Medulla oblongata (tissue), 1 donor: ENCODE measurements at regions not wholly inside any gene's neighbourhood (a gene's known extent, or its start where the extent isn't known, plus 50 kb on each side); places are given as distances from the start of the nearest gene placed in this dataset.
"Not testable (repeated sequence)": the region's sequence is repeated elsewhere in the genome, so short reads cannot be mapped to it uniquely, and the experiment has no call there.

ENCODE experiments used
- DNase-seq: peaks from one replicate; pipeline ENCODE4 v3.0.0-alpha.2; 2015; ENCODE audit errors: extremely low spot score

DNA sequence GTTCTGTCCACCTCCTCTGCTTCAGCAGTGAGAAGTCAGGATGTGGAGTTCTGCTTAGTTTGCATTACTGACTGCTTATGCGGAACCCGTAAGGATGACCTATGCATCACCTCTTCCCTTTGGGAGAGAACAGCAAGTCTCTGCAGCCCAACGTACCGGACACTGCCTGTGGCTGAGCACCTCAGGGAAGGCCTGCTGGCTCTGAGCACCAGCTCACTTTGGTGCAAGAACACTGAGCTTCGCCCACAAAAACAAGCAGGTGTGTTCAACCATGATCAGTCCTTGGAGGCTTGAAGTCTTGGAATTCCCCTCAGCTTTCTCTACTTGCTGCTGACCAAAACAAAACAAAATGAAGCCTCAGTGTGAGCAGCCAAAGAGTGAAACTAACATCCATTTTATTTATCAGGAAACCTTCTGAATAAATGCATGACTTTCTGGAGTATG is 52.7 kb upstream of the NCK2 start:
- DNase-seq = no peak

DNA sequence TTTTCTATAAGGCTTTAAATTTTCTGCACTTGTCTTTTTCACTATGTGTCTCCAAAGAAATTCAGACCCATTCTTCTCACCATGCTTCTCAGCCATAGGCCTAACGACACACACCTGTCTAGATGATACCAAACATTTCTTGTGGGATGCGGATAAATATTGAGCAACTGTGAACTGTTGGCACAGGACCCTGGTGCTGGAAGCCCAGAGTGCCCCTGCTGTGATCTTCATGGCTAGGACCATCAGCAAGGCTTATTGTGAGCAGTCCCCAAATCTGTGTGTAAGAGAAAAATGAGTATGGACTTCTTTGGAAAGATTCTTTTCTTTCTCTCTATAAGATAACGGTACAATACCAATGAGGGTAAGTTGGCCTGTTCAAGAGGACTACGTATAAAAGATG is 54.1 kb upstream of the NCK2 start:
- DNase-seq = no peak

DNA sequence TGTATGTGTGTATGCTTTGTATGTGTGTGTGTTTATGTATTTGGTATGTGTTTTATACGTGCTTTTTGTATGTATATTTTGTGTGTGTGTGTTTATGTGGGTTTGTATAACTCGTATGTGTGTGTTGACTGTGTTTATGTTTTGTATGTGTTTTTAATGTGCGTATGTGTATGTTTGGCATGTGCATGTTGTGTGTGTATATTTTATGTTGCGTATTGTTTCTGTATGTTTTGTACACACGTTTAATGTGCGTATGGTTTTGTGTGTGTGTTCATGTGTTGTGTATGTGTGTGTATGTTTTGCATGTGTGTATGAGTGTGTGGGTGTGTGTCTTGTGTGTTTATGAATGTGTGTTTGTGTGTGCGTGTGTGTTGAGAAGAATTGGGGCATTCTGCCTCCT is 55.2 kb upstream of the NCK2 start:
- DNase-seq = no peak

DNA sequence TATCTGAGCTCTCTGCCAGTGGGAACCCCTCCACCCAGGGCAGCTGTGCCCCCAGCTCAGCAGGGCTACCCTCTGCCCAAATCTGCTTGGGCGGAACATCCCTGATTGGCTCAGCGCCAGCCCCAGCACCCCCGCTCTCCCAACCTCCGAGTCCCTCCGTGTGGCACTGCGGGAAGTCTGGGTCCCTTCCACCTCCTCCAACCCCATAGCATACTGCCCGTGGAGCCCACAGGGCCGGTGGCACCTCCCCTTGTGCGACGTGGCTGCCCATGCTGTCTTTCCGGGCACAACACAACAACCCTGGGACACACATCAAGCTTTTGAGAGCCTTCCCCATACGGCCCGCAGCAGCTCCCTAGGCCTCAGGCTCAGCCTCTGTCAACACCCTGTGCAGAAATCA is 55.8 kb upstream of the NCK2 start:
- DNase-seq = no peak

DNA sequence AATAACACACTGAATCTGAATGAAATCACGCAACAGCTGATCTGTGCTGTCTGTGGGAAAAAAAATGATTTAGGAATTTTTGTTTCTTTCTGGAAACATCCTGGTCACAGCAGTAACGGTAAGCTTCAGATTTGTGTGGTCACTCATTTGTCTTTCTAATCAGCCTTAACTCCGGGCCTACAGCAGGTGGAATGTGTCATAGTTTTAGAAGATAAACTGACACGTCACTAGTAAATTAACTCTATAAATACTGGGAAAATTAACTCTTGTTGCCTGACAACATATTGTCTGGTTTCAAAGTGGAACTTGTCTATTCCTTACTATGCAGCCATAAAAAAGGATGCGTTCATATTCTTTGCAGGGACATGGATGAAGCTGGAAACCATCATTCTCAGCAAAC is 58.1 kb upstream of the NCK2 start:
- DNase-seq = no peak

DNA sequence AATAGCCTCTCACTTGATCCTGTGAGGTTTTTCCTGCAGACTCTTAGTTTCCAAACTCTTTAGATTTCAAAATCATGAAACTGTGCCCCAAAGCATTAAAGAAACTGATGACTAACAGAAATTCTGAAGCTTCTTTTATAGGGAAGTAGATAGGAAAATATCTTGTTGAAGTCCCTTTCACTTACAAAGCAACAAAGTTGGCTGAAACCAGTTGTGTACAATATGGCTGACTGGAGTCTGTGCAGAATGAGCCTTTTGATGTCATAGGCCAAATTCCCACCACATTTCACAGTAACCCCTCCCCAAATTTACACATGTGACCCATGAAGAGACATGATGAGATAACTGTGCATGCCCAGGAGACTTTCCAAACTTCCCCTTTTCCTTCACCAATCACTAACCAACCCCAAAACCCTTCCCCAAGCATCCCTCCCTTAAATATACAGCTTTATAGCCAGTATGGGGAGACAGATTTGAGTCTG is 61.7 kb upstream of the NCK2 start:
- peak; percentile 29 for DNase-seq

DNA sequence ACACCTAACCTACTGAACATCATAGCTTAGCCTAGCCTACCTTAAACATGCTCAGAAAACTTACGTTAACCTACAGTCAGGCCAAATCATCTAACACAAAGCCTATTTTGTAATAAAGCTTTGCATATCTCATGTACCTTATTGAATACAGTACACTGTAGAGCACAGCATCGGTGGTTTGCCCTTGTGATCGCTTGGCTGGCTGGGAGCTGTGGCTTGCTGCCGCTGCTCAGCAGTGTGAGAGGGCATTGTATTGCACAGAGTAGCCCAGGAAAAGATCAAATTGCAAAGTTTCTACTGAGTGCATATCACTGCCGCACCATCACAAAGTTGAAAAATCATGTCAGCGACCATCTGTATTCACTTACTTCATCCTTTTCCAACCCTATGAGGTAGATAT is 62.3 kb upstream of the NCK2 start:
- DNase-seq = peak; percentile 71

DNA sequence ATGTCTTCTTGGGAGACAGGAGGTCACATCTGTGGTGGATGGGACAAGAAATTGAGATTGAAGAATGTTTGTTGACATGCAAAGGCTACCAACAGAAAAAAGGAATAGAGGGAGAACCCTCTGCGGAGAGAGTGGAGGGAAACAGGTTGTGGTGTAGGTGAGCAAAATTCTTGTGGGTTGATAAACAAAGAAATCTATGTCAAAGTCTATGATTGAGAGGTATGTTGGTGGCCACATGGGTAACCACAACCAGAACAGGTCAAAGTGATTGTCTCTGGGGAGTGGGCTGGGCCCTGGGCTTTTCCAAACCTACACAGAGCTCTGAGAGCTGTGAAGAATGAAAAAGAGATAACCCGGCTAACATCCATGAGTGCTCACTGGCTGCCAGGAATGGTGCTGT is 62.8 kb upstream of the NCK2 start:
- DNase-seq = no peak

DNA sequence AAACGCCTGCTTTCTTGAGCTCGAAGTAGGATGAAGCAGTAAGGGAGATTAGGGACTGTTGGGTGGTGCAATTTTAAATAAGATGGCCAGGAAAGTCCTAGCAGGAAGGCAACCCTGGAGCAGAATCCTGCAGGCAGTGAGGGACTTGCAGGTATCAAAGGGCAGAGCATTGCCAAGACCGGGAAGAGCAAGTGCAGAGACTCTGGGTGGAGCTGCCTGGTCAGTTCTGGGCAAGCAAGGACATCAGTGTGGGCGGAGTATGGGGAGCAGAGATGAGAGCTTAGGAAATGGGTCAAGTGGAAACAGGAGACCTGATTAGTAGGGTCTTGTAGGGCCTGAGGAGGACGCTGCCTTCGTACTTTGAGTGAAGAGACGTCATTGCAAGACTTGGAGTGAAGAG is 64.4 kb upstream of the NCK2 start:
- DNase-seq = no peak

DNA sequence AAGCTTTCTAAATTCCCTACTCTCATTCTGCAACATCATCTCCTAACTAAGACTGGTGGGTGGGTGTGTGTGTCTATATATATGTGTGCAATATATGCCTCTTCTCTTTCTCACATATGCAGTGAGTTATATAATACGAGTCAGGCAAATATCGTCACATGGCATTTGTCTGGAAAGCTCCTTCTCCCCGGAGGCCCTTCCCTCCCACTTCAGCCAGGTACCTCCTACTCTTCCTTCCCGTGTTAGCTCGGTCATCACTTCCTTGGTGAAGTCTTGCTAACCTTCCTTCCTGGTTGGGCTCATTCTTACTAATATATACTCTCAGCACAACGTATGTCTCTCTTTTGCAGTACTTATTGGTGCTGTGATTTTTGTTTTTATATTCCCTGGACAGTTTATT is 66.4 kb upstream of the NCK2 start:
- DNase-seq = no peak

DNA sequence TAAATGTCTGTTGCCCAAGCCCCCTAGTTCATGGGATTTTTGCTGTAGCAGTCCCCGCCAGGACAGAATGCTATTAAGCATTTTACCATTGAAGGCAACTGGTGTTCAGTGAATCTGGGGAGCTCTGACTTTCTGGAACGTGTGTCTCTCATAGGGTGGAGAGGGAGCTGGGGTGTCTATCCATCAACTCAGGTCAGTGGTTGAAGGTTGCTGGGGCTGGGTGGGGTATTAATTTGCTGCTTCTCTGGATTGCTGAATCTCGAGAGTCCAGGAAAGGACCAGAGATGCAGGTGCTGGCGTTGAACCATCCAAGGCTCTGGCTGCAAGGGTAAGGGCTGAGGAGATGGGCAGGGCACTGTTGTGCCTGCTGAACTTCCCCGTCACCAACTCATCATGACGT is 66.8 kb upstream of the NCK2 start:
- DNase-seq = no peak

DNA sequence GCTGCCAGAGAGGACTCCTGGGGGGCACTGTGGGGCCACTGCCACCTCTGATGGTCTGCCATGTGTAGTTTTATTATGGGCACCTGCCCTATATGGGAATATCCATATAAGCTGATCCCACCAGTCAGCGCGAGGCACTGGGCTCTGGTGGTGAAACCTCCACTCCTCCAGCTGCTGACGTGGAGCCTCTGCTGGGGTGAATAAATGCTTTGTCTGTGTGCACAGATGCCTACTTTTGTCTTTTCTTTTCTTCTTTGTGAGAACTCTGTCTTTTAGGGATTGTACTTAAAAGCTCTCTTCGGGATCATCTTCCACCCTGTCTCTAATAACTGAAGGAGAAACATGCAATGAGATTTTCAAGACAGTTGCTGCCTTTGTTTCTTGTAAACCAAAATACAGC is 68.9 kb upstream of the NCK2 start:
- peak; percentile 76 for DNase-seq

DNA sequence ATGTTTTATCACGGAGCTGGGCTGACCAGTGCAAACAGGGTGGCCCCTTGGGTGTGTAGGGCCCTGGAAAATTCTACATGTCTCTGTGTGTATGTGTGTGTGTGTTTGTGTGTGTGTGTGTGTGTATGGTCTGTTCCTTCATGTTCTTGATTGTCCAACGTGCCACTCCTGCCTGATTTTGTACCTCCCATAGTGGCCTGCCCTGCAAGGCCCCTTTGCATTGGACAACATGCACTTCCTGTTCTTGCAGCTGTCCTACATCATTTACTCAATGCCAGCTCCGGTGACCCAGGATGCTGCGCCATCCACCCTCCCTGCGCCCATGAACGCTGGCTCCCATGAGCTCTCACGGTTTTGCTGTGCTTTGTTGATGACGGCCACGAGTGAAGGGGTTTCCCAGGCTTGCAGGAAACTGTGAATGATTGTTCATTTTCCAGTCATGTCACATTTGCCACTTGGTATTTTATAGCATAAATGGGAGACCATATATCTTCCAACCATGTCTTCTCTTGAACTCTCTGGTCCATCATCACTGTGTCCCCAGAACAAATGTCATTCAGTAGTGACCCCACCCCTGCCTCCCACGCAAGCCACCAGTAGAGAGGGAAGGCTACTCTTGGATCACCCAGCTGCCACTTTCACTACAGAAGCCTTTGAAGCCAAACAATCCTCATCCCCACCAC is 69.7 kb upstream of the NCK2 start:
- DNase-seq = peak; percentile 12

DNA sequence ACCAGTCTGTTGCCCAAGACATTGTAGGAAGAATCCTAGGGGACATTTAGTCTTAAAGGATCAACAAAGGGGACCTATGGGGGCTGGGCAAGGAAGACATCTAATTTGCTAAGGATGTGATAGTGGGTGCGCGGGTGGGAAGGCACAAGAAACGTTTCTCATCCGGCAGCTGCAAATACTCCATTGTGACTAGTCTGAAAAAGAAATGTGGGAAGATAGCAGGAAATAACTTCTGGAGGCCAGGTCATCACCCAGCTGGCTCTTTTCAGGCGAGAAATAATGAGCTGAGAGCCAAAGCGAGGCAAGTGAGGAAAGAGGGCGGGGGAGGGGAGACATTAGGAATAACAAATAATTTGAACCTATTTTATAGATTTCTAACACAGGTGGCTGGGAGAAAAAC is 70.3 kb upstream of the NCK2 start:
- DNase-seq = no peak

DNA sequence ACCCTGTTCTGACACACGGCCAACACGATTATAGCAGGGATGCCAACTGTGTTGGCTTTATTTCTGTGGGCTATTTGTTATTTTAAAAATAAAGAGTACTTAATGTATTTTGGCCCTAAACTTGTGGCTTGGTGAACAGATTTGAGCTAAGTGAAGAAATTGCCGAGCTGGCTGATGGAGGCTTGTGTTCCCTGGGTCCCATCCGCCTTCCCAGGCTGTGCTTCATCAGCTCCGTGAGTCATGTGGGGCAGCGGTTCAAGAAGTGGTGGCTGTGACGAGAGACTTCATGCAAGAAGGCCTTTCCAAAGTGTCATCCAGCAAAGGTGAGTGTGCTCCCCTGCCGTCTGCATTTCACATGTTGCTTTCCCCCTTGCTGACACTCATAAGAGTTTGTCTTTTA is 73.6 kb upstream of the NCK2 start:
- DNase-seq = peak; percentile 9

DNA sequence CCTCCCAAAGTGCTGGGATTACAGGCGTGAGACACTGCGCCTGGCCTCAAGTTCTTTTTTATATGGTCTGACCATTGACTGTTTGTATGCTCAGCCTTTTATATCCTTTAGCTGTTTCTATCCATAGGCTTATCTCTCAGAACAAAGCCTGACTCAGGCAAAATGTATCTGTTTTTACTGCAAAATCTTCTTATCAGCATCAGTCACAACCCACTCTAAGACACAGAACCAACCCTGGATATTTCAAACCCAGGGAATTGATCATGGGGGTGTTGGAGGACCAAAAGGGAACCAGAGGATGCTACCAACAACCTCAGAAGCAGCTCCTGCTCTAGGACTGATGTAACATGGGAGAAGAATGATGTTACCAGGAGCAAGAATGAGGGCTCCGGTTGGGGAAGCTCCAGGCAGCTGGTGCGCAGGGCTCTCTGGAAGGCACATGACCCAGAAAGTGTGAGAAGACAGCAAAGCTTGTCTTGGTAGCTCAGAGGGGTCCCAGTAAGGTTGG is 75.3 kb upstream of the NCK2 start:
- no peak for DNase-seq

DNA sequence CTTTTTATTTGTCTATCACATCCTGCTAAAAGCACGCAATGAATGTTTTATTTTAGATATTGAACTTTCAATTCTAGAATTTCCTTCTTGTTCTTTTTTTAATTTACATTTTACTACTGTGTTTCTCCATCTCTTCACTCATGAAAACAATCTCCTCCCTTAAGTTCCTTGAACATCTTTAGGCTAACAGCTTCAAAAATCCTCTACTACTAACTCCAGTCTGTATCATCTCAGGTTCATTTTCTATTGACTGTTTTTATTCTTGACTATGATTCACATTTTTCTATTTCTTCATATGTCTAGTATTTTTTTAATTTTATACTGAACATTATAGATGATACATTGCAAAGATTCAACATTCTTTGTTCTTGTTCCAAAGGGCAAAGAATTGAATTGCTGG is 79.2 kb upstream of the NCK2 start:
- DNase-seq = no peak

DNA sequence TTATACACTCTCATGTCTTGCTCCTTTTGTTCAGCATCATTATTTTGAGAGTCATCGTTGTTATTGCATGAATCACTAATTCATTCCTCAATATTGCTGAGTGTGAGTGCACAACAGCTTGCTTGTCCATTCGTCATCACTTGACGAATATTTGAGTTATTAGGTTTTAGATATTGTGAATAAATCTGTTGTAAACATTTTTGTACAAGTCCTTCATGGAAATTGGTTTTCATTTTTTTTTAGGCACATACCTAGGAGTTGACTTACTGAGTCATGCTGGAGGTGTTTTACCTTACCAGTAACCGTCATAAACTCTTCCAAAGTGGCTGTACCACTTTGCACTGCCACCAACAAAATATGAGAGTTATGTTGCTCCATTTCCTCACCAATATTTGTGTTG is 84.2 kb upstream of the NCK2 start:
- no peak for DNase-seq

DNA sequence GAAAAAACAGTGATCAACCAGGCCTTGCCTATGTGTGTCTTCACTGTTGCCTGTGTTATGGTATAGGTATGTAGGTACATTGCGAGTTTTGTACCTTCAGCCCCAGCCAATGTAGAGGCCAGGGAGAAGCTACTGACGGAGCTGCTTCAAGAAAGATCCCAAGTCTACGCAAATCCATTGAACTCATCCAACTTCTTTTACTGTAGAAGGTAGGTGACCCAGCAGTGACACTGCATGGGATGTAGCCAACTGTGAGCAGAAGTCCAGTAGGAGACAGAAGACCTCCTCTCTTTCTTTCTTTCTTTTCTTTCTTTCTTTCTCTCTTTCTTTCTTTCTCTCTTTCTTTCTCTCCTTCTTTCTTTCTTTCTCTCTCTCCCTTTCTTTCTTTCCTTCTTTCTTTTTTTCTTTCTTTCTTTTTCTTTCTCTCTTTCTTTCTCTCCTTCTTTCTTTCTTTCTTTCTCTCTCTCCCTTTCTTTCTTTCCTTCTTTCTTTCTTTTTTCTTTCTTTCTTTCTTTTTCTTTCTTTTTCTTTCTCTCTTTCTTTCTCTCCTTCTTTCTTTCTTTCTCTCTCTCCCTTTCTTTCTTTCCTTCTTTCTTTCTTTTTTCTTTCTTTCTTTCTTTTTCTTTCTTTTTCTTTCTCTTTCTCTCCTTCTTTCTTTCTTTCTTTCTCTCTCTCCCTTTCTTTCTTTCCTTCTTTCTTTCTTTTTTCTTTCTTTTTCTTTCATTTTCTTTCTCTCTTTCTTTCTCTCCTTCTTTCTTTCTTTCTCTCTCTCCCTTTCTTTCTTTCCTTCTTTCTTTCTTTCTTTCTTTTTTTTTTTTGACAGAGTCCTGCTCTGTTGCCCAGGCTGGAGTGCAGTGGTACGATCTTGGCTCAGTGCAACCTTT is 88.7 kb upstream of the NCK2 start:
- DNase-seq = not testable (repeated sequence)

DNA sequence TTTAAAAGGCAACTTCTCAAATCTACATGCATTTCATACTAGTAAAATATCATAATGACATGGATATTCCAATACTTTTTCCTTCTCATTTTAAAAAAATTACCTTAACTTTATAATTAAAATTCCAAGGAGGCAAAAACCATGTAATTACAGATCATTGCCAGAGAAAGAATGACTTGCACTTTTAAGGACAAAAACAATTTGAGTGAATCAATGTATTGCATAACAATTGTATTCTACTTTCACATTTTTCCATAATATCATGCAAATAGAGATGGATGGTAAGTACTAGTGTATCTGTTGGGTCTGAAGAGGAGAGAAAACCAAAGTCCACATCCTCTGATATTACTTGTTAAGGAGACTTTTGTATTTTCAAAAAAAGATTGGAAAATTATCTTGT is 89.5 kb upstream of the NCK2 start:
- DNase-seq = no peak

DNA sequence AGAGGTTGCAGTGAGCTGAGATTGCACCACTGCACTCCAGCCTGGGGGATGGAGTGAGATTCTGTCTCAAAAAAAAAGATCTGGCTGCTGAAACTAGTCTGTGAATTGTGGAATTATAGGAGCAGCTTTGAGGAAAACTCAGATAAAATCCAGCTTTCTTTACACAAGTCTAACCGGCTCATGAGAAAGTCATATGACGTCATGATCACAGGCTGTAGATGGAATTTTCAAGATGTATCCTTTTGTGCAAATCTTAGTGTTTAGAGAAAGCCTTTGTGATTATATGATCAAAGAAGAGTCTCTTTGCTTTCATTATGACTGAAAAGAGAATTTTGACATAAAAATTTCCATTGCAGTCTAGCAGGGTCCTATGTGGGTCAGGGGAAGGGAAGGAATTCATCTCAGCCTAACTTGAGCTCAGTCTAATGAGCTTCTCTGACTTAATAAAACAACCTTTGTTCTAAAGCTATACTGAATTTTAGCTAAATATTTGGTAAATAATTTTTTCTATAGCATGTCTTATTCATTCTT is 90.2 kb upstream of the NCK2 start:
- DNase-seq = no peak

DNA sequence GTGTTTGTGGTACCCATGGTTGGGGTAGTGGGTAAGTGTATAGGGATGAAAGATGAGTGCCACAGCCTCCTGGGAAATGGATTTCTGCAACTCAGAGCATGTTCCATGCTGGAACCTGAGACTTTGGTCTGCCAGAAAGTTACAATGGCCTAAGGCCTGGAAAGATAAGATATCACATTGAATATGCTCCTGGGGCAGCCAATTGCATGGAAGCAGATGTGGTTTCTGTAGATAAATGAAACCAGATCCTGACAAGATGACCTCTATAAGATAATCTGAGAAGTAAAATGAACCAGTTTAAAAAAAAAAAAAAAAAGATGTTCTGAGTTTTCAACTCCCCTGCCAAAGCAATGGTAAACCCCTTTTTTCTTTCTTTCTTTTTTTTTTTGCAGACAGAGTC is 91.4 kb upstream of the NCK2 start:
- no peak for DNase-seq
